ENCODE measurements at regions not wholly inside any gene's neighbourhood (a gene's known extent, or its start where the extent isn't known, plus 50 kb on each side); places are given as distances from the start of the nearest gene placed in this dataset.

DNA sequence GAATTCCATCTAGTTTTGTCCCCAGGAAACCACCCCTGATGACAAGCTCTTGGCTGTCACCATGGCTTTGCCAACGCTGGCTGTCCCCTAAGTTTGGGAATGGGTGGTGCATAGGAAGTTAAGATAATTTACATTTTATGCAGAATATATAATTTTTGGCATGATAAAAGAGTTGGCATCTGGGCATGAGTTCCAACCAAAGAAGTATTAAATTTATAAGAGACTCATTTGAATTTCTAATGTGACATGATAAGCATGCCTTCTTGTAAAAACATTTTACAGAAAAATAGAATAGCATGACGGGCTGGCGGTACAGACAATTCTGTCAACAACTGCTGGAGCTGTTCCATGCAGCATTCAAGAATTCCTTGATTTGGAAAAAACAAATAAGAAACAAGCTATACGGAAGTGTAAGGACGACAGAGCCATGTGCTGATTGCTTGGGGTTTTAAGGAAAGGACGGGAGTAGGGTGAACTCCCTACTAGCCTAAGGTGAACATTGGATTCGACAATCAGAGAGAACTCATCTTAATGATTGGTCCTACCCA is 106.8 kb upstream of the C1orf21 start:
- WGBS (ENCODE audit: low lambda C conversion rate, missing lambda C conversion rate), result 90% methylated on average over 7 of the region's 7 CpGs
- H3K79me2 ChIP-seq, result no peaks in the 10 kb centered on the region
- DNase-seq (ENCODE audit: low spot score), result no peak
- no peak for TF ChIP-seq EZH2 (IDR thresholded peaks at IDR 0.05; ENCODE audit: borderline replicate concordance)
- TF ChIP-seq EZH2phosphoT487 (IDR thresholded peaks at IDR 0.05; ENCODE audit: low read depth, severe bottlenecking, unreplicated experiment), result no peak
- TF ChIP-seq, protein P1, sequence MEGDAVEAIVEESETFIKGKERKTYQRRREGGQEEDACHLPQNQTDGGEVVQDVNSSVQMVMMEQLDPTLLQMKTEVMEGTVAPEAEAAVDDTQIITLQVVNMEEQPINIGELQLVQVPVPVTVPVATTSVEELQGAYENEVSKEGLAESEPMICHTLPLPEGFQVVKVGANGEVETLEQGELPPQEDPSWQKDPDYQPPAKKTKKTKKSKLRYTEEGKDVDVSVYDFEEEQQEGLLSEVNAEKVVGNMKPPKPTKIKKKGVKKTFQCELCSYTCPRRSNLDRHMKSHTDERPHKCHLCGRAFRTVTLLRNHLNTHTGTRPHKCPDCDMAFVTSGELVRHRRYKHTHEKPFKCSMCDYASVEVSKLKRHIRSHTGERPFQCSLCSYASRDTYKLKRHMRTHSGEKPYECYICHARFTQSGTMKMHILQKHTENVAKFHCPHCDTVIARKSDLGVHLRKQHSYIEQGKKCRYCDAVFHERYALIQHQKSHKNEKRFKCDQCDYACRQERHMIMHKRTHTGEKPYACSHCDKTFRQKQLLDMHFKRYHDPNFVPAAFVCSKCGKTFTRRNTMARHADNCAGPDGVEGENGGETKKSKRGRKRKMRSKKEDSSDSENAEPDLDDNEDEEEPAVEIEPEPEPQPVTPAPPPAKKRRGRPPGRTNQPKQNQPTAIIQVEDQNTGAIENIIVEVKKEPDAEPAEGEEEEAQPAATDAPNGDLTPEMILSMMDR (IDR thresholded peaks at IDR 0.05; ENCODE audit: poor library complexity), result no peak
- H2AFZ ChIP-seq, result no peak overlapping the region
- no peak overlapping the region for H3K27ac ChIP-seq
- no peaks in the 10 kb centered on the region for H3K36me3 ChIP-seq (replicated peaks; ENCODE audit: insufficient read depth, low read depth)
- H3K27me3 ChIP-seq, result no peaks in the 10 kb centered on the region
- no peaks in the 10 kb centered on the region for H3K4me1 ChIP-seq (ENCODE audit: insufficient read depth)
- H3K4me3 ChIP-seq, result no peak overlapping the region
- H4K20me1 ChIP-seq (ENCODE audit: insufficient read depth, poor library complexity, severe bottlenecking), result no peaks in the 10 kb centered on the region
- H3K9me3 ChIP-seq (ENCODE audit: low read depth), result peaks cover 3% of the 10 kb centered on the region
- H3K4me2 ChIP-seq, result no peak overlapping the region
- no peaks in the 10 kb centered on the region for H3K9me2 ChIP-seq (replicated peaks; ENCODE audit: insufficient read depth)

DNA sequence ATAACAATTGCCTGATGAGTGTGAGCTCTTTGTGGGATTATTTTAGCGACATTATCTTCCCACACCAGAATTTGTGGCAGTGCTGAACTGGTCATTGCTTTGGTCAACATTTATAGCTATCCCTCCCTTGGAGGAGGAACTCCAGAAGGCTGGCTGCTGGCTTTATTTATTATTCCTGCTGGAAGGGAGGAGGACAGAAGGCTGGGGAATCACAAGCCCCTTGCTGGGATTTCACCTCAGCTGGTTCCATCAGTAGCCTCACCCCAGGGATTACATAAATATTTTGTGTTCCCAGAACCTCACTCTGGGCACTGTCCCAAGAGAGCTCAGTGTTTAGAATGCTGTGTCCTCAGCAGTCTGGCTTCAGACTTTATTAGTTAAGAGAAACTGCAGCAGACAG is 102.8 kb upstream of the C1orf21 start:
- no peaks in the 10 kb centered on the region for H3K27me3 ChIP-seq
- no peaks in the 10 kb centered on the region for H3K9me3 ChIP-seq (ENCODE audit: low read depth)
- H3K9me2 ChIP-seq (replicated peaks; ENCODE audit: insufficient read depth), result no peaks in the 10 kb centered on the region
- DNase-seq (ENCODE audit: low spot score), result peak; percentile 29
- H3K27ac ChIP-seq, result no peak overlapping the region
- no peaks in the 10 kb centered on the region for H4K20me1 ChIP-seq (ENCODE audit: insufficient read depth, poor library complexity, severe bottlenecking)
- H2AFZ ChIP-seq, result no peak overlapping the region
- no peak overlapping the region for H3K4me2 ChIP-seq
- 58% methylated on average over 1 of the region's 1 CpG for WGBS (ENCODE audit: low lambda C conversion rate, missing lambda C conversion rate)
- no peaks in the 10 kb centered on the region for H3K36me3 ChIP-seq (replicated peaks; ENCODE audit: insufficient read depth, low read depth)
- no peaks in the 10 kb centered on the region for H3K4me1 ChIP-seq (ENCODE audit: insufficient read depth)
- H3K79me2 ChIP-seq, result no peaks in the 10 kb centered on the region
- no peak overlapping the region for H3K4me3 ChIP-seq
- TF ChIP-seq EZH2 (IDR thresholded peaks at IDR 0.05; ENCODE audit: borderline replicate concordance), result no peak
- TF ChIP-seq, protein P1 (IDR thresholded peaks at IDR 0.05; ENCODE audit: poor library complexity), result no peak
- TF ChIP-seq EZH2phosphoT487 (IDR thresholded peaks at IDR 0.05; ENCODE audit: low read depth, severe bottlenecking, unreplicated experiment), result no peak

DNA sequence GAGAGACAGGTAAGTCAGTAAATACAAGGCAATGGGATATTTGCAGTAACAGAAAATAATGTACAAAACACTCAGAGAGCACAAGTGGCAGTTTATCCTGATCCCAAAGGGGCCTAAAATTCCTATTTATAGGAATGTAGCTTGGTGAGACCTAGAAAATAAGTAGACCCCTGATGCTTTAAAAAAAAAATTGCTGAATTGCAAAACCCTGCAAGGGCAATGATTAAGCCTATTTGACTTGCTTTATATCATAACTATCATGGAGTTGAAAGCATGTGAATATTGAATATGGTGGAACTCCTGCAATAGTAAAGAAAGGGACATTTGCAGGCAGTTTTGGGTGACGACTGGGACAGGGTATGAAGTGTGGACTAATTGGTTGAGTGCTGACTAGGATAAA is 101.9 kb upstream of the C1orf21 start:
- no peaks in the 10 kb centered on the region for H3K27me3 ChIP-seq
- H4K20me1 ChIP-seq (ENCODE audit: insufficient read depth, poor library complexity, severe bottlenecking), result no peaks in the 10 kb centered on the region
- no peaks in the 10 kb centered on the region for H3K79me2 ChIP-seq
- no peak overlapping the region for H3K4me3 ChIP-seq
- 92% methylated on average over 1 of the region's 1 CpG for whole genome bisulfite sequencing (ENCODE audit: low lambda C conversion rate, missing lambda C conversion rate)
- H2AFZ ChIP-seq, result no peak overlapping the region
- H3K9me2 ChIP-seq (replicated peaks; ENCODE audit: insufficient read depth), result no peaks in the 10 kb centered on the region
- H3K36me3 ChIP-seq (replicated peaks; ENCODE audit: insufficient read depth, low read depth), result no peaks in the 10 kb centered on the region
- no peak for DNase-seq (ENCODE audit: low spot score)
- H3K27ac ChIP-seq, result no peak overlapping the region
- TF ChIP-seq EZH2phosphoT487 (IDR thresholded peaks at IDR 0.05; ENCODE audit: low read depth, severe bottlenecking, unreplicated experiment) (no peak), EZH2 (IDR thresholded peaks at IDR 0.05; ENCODE audit: borderline replicate concordance) (no peak)
- TF ChIP-seq, protein P1 (IDR thresholded peaks at IDR 0.05; ENCODE audit: poor library complexity), result no peak
- no peaks in the 10 kb centered on the region for H3K9me3 ChIP-seq (ENCODE audit: low read depth)
- H3K4me2 ChIP-seq, result no peak overlapping the region
- H3K4me1 ChIP-seq (ENCODE audit: insufficient read depth), result no peaks in the 10 kb centered on the region

Data from hepatocyte (in vitro differentiated cells).